ENCODE measurements at regions not wholly inside any gene's neighbourhood (a gene's known extent, or its start where the extent isn't known, plus 50 kb on each side); places are given as distances from the start of the nearest gene placed in this dataset.

DNA sequence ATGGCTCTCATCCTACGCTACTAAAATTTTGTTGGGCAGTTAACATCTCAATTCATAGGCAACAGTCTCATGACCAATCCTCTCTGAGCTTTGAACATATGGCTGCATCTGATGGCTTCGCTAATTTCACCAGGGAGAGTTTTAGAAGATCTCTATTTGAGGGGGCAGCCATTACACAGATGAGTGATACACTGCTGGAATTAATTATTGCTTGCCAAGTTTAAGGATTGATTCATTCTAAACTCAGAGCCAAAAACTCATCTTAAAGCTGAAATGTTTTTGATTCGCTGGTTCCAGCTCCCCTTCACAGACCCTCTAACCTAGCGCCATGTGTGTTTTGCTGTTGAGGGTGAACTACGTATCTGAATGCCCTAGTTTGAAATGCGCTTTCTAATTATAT, 519.9 kb upstream of the WWC1 start:
- no peak for DNase-seq (ENCODE audit: low read depth in 2 of 2)

DNA sequence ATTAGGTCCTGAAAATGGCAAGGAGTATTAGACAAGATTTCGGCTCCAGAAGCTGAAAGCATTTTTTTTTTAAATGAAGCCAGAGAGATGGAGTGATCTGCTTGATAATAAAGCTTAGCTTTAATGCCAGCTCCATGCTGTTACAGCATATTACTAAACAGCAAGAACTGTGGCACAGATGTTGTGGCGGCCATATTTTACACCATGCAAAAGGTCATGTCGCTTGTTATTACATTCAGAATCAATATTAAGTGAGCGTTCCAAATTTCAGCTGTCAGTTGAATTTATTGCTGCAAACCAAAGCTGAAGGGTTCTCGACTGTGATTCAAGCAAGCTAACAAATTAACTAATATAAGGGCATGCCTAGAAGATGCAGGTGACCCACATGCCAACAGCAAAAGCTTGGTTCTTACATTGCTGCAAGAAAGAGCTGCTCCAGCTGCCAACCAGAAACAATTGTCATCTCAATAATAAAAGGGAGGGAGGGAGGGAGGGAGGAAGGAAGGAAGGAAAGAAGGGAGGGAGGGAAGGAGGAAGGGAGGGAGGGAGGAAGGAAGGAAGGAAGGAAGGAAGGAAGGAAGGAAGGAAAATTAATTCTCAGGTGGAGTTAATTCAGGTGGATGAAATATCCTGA, 517.7 kb upstream of the WWC1 start:
- no peak for DNase-seq (ENCODE audit: low read depth in 2 of 2)

DNA sequence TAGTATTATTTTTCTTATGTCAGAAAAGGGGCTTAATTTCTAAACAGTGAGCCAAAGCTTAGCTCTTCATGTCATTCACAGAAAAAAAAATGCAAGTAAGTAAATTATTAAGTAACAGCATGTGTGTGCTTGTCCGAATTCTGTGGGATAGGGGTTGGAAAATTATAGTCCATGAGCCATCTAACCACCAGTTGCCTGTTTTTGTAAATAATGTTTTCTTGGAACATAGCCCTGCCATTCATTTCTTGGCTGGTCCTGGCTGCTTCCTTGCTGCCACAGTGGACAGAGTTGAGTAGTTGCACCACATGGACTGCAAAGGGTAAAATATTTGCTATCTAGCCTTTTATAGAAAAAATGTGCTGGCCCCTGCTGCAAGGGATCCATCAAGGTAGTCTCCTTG, 513.7 kb upstream of the WWC1 start:
- DNase-seq (ENCODE audit: low read depth in 2 of 2), result no peak

DNA sequence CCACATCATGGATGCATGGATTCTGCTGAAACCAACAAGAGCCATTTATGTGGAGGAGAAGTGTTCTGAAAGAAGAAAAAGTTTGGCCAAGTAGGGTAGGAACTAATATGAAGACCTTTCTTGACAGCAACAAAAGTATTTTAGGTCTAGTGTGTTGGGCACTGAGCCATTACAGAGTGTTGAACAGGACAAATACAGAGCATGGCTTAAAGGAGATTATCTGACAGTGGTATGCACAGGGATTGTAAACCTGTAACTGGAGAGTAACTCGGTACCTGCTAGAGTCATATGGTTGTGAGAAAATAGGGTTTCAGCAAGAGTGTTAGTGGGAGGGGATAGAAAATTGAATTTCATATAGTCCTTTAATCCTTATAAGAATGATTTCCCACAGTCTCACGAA, 513.2 kb upstream of the WWC1 start:
- DNase-seq (ENCODE audit: low read depth in 2 of 2), result no peak

DNA sequence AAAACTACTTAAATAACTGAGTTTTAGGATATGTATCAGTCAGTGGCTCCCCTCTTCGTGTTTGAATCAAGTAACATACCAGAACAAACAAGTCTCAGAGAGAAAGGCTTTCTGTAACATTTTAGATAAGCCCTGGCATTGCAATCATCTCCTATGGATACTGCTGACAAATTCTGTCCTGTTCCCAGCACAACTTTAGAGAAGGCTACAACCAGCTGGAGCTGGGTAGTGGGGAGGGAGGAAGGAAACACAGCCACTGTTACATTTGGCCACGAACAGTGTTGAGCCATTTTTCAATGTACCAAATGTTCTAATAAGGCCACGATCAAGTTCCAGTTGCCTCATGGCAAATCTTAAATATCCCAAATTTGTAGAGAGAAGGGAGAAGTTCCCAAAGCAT, 511.8 kb upstream of the WWC1 start:
- DNase-seq (ENCODE audit: low read depth in 2 of 2), result no peak

DNA sequence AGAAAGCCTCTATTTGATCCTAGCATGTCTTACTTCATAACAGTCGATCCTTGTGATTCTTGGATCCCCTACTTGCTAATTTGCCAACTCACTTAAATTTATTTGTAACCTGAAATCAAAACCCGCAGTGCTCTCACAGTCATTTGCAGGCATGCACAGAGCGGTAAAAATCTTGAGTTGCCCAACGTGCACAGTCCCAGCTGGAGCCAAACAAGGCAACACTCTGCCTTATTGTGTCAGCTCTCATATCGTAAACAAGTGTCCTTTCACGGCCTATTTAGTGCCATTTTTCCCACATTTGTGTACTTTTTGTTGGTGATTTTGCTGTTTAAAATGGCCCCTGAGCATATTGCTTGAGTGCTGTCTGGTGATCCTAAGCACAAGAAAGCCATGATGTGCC, 511.3 kb upstream of the WWC1 start:
- DNase-seq (ENCODE audit: low read depth in 2 of 2), result no peak

DNA sequence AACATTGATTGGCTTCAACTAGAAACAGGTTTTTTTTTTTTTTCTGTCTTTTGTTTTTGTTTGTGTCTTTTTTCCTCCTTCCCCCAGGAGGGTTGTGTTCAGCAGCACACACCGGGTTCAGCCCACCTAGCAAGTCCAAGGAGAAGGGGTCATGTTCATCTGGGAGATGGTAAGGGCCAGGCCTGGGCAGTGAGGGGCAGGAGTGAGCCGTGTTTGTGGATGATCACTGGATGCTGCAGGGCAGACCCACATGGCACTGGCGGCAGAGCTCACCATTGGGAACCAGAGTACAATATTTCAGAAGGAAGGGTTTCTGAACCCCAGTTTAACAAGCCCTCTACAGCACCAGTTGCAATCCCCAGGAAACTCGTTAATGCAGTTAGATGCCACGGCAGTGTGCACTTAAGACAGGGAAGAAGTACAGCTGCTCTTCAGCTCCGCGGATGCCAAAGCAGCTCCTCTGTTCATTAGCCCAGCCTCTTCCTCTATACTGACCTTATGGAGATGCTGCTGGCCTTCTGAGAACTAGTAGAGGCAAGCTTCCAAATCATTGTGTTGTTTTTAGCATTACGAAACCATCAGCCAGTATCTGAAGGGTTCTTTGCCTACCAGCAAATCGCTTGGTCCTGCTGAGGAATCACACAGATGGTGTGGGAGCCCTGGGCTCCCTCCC, 508.2 kb upstream of the WWC1 start:
- no peak for DNase-seq (ENCODE audit: low read depth in 2 of 2)

DNA sequence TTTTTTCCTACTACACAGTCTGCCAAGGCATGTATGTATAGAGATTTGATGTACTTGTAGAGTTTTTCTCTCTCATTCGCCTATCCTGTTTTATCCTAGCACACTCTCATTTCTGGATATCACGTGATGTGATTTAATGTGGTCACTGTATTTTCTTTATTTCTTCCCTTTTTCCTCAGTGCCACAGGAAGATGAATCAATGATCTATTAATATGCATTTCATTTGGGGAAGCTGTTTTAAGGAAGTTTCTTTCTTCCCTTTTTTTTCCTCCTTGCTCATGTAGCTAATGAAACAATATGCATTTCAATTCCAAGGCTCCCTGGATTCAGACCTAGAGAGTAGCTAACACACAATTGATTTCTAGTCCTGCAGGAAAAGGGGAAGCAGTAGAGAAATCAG, 506.3 kb upstream of the WWC1 start:
- no peak for DNase-seq (ENCODE audit: low read depth in 2 of 2)

DNA sequence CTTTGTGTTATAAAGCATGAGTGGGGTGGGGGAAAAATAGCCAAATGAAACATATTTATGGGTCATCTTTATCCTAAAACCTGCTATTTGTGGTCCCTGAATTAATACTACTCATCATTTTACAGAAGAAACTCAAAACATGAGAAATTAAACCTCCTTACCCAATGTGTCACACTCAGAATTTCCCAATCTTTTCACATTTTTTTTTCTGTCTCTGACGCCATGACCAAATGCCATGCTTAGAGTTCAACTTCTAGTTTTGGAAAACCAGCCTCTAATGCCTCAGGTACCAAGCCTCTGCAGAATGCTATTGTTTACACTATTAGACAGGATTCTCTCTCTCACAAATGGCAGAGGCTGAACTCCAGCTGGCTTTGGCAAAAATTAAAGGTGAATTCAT, 505.5 kb upstream of the WWC1 start:
- DNase-seq (ENCODE audit: low read depth in 2 of 2), result no peak

DNA sequence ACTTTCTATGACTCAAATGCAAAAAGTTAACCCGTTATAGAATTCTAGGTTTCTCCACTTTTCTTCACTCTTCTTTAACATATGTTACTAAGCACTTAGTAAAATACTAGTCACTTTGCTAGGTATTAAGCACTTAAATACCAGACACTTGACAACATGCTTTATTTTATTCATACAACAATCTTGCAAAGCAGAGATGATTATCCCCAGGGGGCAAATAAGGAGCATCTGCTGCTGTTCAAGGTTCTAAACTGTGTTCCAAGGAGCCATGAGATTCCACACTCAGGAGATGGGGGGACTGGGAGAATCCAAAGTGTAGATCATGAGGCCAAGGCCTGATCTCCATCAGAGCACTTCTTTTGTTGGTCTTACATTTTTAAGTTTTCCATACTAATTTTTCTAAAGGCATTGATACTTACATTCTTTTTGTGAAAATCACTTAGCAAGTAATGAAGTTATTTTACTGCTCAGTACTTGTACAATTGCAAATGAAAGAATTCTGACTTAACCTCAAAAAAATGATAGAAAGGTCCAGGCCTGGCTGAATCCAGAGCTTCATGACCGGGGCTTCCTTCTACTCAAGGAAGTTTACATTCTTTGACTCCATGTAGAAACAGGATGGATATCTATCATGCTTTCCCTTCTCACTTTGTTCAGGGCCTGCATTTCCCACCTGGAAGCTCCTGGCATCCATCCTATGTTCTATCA, 504.4 kb upstream of the WWC1 start:
- no peak for DNase-seq (ENCODE audit: low read depth in 2 of 2)

DNA sequence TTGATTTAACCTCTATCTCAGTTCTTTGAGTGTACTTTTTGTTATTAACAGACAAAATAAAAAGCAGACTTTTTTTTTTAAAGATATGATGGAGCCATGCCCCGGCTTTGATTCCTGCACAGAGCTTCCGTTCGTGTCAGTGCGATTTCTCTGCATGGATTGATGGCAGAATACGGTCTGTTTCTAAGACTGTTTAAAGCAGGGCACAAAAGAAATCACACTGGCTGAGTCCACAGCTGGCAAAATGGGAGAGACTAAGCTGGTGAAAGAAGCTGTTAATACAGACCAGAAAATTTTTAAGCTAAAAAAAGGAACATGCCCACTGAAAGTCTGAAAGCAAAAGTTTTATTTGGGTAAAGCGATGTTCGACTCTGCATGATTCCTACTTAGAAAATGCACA, 501.4 kb upstream of the WWC1 start:
- DNase-seq (ENCODE audit: low read depth in 2 of 2), result no peak

DNA sequence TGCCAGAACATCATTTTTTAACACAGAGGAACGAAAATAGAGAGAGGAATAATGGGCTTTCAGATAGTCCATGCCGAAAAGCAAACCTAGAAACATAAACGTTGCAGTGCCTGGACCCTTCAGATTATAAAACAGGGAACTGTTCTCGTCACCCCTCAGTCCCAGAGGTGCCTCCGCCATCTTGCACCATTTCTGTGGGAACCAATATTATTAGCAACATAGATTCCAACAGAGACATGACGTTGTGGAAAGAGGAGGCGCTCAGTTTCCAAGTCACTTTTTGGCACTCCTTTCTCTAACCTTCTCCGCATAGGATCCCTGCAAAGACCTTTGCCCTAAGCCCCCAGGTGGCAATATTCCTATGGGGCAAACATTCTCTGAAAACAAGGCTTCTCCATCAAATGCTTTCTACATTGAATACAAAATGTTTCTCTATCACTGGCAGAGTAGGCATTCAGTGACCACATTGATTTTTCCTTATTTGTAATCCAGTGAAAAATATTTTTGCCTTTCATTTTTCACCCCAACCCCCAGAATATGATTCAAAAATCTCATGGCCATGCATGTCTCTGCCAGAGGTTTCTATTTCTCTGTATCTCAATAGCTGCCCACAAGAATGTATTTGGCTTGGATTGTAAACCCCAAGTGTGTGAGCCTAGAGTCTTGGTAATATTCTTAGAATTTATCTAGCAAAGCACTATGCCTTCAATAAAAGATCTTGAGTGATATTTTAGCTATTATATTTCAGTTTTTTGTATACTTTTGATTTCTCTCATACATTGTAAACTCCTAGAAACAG, 500.8 kb upstream of the WWC1 start:
- DNase-seq (ENCODE audit: low read depth in 2 of 2), result no peak

DNA sequence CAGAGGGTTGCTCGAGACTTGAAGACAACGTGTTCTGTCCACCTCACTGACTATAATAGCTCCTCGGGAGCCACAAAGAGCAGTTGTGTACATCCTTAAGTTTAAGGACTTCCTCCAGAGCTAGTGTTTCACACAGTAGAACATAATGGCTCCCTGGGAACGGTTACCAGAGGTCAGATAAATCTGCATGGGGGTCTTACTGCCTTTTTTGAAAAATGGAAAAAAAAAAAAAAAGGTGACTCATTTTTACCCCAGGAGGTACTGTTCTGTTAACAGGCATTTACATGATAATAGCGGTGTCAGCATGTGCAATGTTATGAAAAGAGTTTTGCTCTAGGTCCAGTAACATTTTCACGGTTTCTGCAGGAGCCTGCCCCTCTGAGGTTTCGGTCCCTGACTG, 498.9 kb upstream of the WWC1 start:
- DNase-seq (ENCODE audit: low read depth in 2 of 2), result no peak

DNA sequence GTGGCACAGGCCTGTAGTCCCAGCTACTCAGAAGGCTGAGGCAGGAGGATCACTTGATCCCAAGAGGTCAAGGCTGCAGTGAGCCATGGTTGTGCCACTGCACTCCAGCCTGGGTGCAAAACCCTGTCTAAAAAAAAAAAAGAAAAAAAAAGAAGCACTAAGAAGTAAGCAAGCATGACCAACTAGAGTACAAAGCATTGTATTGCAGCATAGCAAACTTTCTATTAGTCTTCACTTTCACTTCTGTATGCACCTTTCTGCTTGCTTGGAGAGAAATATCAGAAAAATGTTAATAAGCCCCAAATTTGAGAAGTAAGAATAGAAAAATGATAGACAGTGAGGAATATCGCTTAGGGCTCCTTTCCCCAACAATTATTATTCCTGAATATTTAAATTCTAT, 497.7 kb upstream of the WWC1 start:
- DNase-seq (ENCODE audit: low read depth in 2 of 2), result no peak

DNA sequence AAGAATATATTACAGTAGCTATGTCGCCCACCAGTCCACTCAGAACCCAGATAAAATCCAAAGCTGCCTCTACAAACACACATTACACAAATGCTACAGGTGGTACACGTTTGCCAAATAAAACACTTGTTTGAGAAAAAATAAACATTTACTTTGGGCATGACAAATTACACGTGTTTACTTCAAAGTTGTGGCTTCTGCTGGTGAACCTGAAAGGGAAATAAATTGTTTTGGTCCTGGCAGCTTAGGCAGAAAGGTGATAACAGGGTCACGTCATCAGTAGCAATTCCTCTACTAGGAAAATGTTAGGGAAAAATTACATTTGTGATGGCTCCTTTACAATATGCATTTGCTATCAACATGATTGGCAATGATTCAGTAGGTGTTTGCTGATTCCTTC, 497.3 kb upstream of the WWC1 start:
- no peak for DNase-seq (ENCODE audit: low read depth in 2 of 2)

DNA sequence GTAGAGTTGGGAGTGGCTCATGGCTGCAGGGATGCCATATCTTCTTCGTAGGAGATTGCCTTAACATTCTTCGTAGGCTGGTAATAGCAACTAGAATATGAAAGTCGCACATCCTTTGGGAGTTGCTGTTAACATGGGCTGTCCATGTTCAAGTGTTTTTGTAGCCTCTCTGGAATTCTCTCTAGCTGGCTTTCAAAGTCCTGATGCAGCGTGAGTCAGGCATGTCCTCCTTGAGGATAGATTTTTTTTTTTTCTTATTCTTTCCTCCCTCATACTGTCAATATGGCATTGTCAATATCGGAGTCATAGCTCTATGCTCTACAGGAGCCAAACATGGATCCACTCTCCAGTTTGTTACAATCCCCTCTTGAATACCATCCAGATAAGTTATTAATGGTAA, 494.8 kb upstream of the WWC1 start:
- DNase-seq (ENCODE audit: low read depth in 2 of 2), result no peak

DNA sequence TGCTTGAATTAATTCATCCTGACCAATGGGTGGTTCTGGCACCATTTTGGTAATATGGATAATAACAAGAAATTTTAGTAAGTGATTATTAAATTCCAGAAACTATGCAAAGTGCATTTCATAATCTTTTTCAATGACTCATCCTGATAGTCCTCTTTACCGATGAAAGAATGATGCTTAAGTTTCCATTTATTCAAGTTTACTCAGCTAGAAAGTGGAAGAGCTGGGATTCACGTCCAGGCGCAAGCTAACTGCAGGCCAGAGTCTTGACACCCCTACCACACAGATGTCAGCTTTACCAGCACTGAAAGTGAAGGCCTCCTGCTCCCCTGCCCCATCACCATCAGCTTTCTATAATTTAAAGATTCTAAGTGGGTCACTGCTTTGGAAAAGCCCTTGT, 493.5 kb upstream of the WWC1 start:
- no peak for DNase-seq (ENCODE audit: low read depth in 2 of 2)

DNA sequence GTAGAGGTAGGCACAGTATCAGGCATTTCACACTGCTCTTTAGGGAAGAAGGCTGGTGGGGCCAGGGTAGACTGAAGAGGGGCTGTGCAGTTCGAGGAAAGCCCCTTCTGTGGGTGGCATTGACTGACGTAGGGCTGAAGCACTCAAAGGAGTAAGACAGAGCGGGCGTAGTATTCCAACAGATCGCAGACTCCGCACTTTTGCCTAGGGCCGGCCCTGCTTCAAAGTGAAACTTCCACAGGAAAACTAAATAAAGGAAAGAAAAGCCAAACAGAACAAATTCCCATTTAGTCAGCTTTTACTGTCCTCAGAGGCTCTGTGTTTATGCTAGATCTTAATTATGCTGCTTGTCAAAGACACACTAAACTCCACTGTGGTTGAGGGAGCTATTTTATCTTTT, 493.0 kb upstream of the WWC1 start:
- no peak for DNase-seq (ENCODE audit: low read depth in 2 of 2)

DNA sequence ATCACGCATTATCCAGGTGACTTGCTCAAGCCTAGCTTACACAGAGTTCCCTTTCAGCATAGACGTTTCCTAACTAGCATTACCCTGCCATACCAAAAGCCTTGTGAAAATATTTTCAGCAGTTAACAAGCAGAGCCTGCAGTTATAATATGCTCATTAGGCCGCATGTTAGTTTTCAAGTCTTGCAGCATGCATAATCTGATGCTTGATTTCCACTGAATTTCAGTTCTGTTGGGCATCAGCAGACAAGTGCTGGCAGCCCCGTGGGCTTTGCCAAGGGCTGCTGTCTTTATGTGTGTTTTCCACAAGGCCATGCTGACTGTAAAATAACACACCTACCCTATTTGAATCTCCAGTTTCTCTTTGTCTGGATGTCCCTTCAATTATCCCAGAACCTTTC, 491.0 kb upstream of the WWC1 start:
- DNase-seq (ENCODE audit: low read depth in 2 of 2), result no peak

DNA sequence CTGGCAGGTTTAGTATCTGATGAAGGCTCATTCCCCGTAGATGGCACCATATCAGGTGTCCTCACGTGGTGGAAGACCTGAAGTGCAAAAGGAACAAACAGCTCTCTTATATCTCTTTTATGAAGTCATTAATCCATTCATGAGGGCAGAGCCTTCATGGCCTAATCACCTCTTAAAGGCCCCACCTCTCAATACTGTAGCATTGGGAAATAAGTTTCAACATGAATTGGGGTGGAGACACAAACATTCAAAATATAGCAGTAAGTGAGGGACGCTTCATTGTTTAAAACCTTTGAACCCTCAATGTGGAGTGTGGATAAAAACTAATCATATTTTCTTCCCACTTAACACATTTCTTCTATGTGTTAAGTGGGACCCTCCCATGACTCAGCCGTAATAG, 489.4 kb upstream of the WWC1 start:
- no peak for DNase-seq (ENCODE audit: low read depth in 2 of 2)

DNA sequence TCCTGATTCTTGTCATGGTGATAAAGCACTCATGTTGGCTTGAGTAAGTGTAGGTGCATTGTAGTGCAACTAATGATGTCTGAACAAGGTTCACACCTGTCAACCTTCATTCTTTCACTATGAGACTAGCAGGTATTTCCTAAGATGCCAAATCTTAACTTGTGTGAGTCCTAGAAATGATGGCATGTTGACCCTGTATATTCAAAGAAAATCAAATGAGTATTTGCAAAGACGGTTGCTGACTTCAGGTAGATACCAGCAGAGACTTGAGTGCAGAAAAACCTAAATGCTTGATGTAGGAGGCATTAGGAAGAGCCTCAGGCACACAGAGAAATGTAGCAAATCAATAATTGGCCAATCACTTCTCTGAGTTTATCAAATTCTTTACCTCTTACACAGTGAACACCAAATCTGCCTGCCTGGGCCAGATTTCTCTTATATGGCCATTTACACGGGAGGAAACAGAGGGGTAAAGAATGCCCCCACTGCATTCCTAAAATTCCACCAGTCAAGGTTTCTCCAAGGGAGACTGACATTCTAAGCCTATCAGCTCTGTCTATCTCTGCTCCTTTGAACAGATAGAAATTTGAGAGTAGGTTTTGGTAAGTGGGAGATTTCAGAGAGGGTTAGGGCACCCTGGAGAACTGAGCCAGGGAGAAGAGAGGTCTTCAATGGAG, 488.6 kb upstream of the WWC1 start:
- no peak for DNase-seq (ENCODE audit: low read depth in 2 of 2)
